ENCODE measurements at regions not wholly inside any gene's neighbourhood (a gene's known extent, or its start where the extent isn't known, plus 50 kb on each side); places are given as distances from the start of the nearest gene placed in this dataset.

DNA sequence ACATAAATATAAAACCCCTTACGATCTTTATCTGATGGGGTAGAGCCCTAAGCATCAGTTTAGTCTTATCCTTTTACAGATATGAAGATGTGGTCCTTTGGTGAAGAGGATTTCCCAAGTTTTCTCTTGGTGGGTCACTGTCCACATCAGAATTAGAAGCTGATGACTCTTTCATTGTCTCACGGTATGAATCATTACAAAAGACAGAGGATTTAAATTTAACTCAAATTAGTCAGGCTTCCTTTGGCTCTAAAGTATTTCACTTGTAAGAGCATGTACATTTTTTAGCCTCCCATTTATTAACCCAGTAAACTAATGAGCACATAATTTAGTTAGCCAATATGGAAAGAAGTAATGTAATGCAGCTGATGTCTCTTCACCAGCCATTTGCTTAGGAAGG lies 49.9 kb upstream of the TMEM26 start:
- no peak overlapping the region for H3K4me2 ChIP-seq
- H3K9me3 ChIP-seq (ENCODE audit: low read depth): no peaks in the 10 kb centered on the region
- no peak for DNase-seq (ENCODE audit: low spot score)
- 73% methylated on average over 2 of the region's 2 CpGs for WGBS (ENCODE audit: low lambda C conversion rate, missing lambda C conversion rate)
- H3K36me3 ChIP-seq (replicated peaks; ENCODE audit: insufficient read depth, low read depth): no peaks in the 10 kb centered on the region
- H2AFZ ChIP-seq: no peak overlapping the region
- TF ChIP-seq EZH2phosphoT487 (IDR thresholded peaks at IDR 0.05; ENCODE audit: low read depth, severe bottlenecking, unreplicated experiment) (no peak), EZH2 (IDR thresholded peaks at IDR 0.05; ENCODE audit: borderline replicate concordance) (no peak)
- TF ChIP-seq, protein P1, sequence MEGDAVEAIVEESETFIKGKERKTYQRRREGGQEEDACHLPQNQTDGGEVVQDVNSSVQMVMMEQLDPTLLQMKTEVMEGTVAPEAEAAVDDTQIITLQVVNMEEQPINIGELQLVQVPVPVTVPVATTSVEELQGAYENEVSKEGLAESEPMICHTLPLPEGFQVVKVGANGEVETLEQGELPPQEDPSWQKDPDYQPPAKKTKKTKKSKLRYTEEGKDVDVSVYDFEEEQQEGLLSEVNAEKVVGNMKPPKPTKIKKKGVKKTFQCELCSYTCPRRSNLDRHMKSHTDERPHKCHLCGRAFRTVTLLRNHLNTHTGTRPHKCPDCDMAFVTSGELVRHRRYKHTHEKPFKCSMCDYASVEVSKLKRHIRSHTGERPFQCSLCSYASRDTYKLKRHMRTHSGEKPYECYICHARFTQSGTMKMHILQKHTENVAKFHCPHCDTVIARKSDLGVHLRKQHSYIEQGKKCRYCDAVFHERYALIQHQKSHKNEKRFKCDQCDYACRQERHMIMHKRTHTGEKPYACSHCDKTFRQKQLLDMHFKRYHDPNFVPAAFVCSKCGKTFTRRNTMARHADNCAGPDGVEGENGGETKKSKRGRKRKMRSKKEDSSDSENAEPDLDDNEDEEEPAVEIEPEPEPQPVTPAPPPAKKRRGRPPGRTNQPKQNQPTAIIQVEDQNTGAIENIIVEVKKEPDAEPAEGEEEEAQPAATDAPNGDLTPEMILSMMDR (IDR thresholded peaks at IDR 0.05; ENCODE audit: poor library complexity): no peak
- no peaks in the 10 kb centered on the region for H3K27me3 ChIP-seq
- H3K4me1 ChIP-seq (ENCODE audit: insufficient read depth): no peaks in the 10 kb centered on the region
- no peaks in the 10 kb centered on the region for H3K79me2 ChIP-seq
- H3K27ac ChIP-seq: no peak overlapping the region
- H3K4me3 ChIP-seq: no peak overlapping the region
- H3K9me2 ChIP-seq (replicated peaks; ENCODE audit: insufficient read depth): no peaks in the 10 kb centered on the region
- H4K20me1 ChIP-seq (ENCODE audit: insufficient read depth, poor library complexity, severe bottlenecking): no peaks in the 10 kb centered on the region

Measured in hepatocyte (in vitro differentiated cells).